C4-2B (cell line): ENCODE measurements at regions not wholly inside any gene's neighbourhood (a gene's known extent, or its start where the extent isn't known, plus 50 kb on each side); places are given as distances from the start of the nearest gene placed in this dataset.

Experiments used
- H3K27ac ChIP-seq: fragments of 450-650 bp; 2 replicates; pipeline ENCODE4 v1.5.1; 2017
- CTCF ChIP-seq: fragments of 450-650 bp; conservative IDR thresholded peaks from 2 replicates; pipeline ENCODE4 v1.5.1; 2017; ENCODE audit warnings: mild to moderate bottlenecking
- ZFX ChIP-seq: fragments of 450-650 bp; IDR thresholded peaks from 2 replicates; pipeline ENCODE4 v1.6.1; 2017

GRCh38 chr4:173777921-173778320 is 247.9 kb upstream of the HAND2 start:
- no peak overlapping the region for H3K27ac ChIP-seq
- TF ChIP-seq CTCF (no peak), ZFX (no peak)

- no peak for TF ChIP-seq CTCF
- no peak for TF ChIP-seq ZFX
- no peak overlapping the region for H3K27ac ChIP-seq
These were observed 247.4 kb upstream of the HAND2 start for GRCh38 chr4:173777421-173777820.

- H3K27ac ChIP-seq: no peak overlapping the region
- TF ChIP-seq CTCF (no peak), ZFX (no peak)
These were observed 239.5 kb upstream of the HAND2 start for GRCh38 chr4:173769568-173769967.

GRCh38 chr4:173767650-173768049 is 237.6 kb upstream of the HAND2 start:
- no peak overlapping the region for H3K27ac ChIP-seq
- no peak for TF ChIP-seq CTCF
- TF ChIP-seq ZFX: no peak

GRCh38 chr4:173766171-173766600 is 236.2 kb upstream of the HAND2 start:
- no peak overlapping the region for H3K27ac ChIP-seq
- no peak for TF ChIP-seq CTCF
- TF ChIP-seq ZFX: no peak

GRCh38 chr4:173765751-173766150 is 235.7 kb upstream of the HAND2 start:
- no peak overlapping the region for H3K27ac ChIP-seq
- TF ChIP-seq ZFX (no peak), CTCF (no peak)

GRCh38 chr4:173763389-173763788 is 233.4 kb upstream of the HAND2 start:
- H3K27ac ChIP-seq: no peak overlapping the region
- TF ChIP-seq CTCF (no peak), ZFX (no peak)
